GM18507 (cell line): ENCODE measurements at regions not wholly inside any gene's neighbourhood (a gene's known extent, or its start where the extent isn't known, plus 50 kb on each side); places are given as distances from the start of the nearest gene placed in this dataset.

Experiments used
- DNase-seq: peaks from one replicate; pipeline ENCODE4 v3.0.0; 2011; ENCODE audit warnings: low read depth; ENCODE audit not compliant: insufficient read length; ENCODE audit errors: extremely low spot score
- FAIRE-seq: peaks from 2 replicates; lab custom pipeline; 2011; peaks lifted over from hg19 to GRCh38; lab: Jason Lieb, UNC

- no peak for DNase-seq
- no peak for FAIRE-seq
Observed at GRCh38 chr13:47237571-47237970, 340.7 kb upstream of the HTR2A start.

GRCh38 chr13:47233734-47234133, 336.9 kb upstream of the HTR2A start:
- FAIRE-seq (no peak), DNase-seq (no peak)

GRCh38 chr13:47232516-47232915, 335.7 kb upstream of the HTR2A start:
- DNase-seq (no peak), FAIRE-seq (no peak)

- no peak for DNase-seq
- FAIRE-seq = no peak
Observed at GRCh38 chr13:47230155-47230554, 333.3 kb upstream of the HTR2A start.

GRCh38 chr13:47226516-47226915, 329.7 kb upstream of the HTR2A start:
- DNase-seq = no peak
- FAIRE-seq = no peak

GRCh38 chr13:47220453-47221140, 323.7 kb upstream of the HTR2A start:
- no peak for FAIRE-seq

GRCh38 chr13:47218611-47219010, 321.8 kb upstream of the HTR2A start:
- DNase-seq (no peak), FAIRE-seq (no peak)

More at GRCh38 chr13:47220453-47221140, 323.7 kb upstream of the HTR2A start:
- no peak for DNase-seq

GRCh38 chr13:47216176-47216822, 319.4 kb upstream of the HTR2A start:
- no peak for FAIRE-seq
- no peak for DNase-seq

GRCh38 chr13:47215736-47216135, 318.9 kb upstream of the HTR2A start:
- no peak for FAIRE-seq
- DNase-seq = no peak

GRCh38 chr13:47213047-47213446, 316.2 kb upstream of the HTR2A start:
- DNase-seq = no peak
- no peak for FAIRE-seq

- FAIRE-seq (no peak), DNase-seq (no peak)
Observed at GRCh38 chr13:47211106-47211505, 314.3 kb upstream of the HTR2A start.

GRCh38 chr13:47206111-47206510, 309.3 kb upstream of the HTR2A start:
- no peak for FAIRE-seq
- no peak for DNase-seq

- DNase-seq (no peak), FAIRE-seq (no peak)
Observed at GRCh38 chr13:47190696-47191305, 293.9 kb upstream of the HTR2A start.

GRCh38 chr13:47188802-47189201, 291.9 kb upstream of the HTR2A start:
- FAIRE-seq (no peak), DNase-seq (no peak)

- FAIRE-seq (no peak), DNase-seq (no peak)
Observed at GRCh38 chr13:47186471-47186870, 289.6 kb upstream of the HTR2A start.

- no peak for FAIRE-seq
- DNase-seq = no peak
Observed at GRCh38 chr13:47184321-47184720, 287.5 kb upstream of the HTR2A start.

GRCh38 chr13:47179321-47179720, 282.5 kb upstream of the HTR2A start:
- DNase-seq = no peak
- FAIRE-seq = no peak

GRCh38 chr13:47178090-47178950, 281.5 kb upstream of the HTR2A start:
- DNase-seq = no peak

GRCh38 chr13:47175172-47175866, 278.5 kb upstream of the HTR2A start:
- DNase-seq = no peak
- no peak for FAIRE-seq

More at GRCh38 chr13:47178090-47178950, 281.5 kb upstream of the HTR2A start:
- FAIRE-seq = no peak
